ENCODE measurements at regions not wholly inside any gene's neighbourhood (a gene's known extent, or its start where the extent isn't known, plus 50 kb on each side); places are given as distances from the start of the nearest gene placed in this dataset.
"Not testable (repeated sequence)": the region's sequence is repeated elsewhere in the genome, so short reads cannot be mapped to it uniquely, and the experiment has no call there.

- Histone ChIP-seq H3K4me2 (no peak overlapping the region), H3K27ac (no peak overlapping the region), H3K4me1 (ENCODE audit: insufficient read depth) (no peaks in the 10 kb centered on the region), H3K9me3 (ENCODE audit: low read depth) (no peaks in the 10 kb centered on the region), H4K20me1 (ENCODE audit: insufficient read depth, poor library complexity, severe bottlenecking) (no peaks in the 10 kb centered on the region), H3K36me3 (replicated peaks; ENCODE audit: insufficient read depth, low read depth) (no peaks in the 10 kb centered on the region), H3K9me2 (replicated peaks; ENCODE audit: insufficient read depth) (no peaks in the 10 kb centered on the region), H2AFZ (no peak overlapping the region), H3K27me3 (no peaks in the 10 kb centered on the region), H3K79me2 (no peaks in the 10 kb centered on the region), H3K4me3 (no peak overlapping the region)
- DNase-seq (ENCODE audit: low spot score), result no peak
- 96% methylated on average over 1 of the region's 1 CpG for WGBS (ENCODE audit: low lambda C conversion rate, missing lambda C conversion rate)
- TF ChIP-seq EZH2phosphoT487 (IDR thresholded peaks at IDR 0.05; ENCODE audit: low read depth, severe bottlenecking, unreplicated experiment) (no peak), EZH2 (IDR thresholded peaks at IDR 0.05; ENCODE audit: borderline replicate concordance) (no peak), CTCF (IDR thresholded peaks at IDR 0.05; ENCODE audit: poor library complexity) (no peak)
These were observed 430.5 kb upstream of the PABPC4L start for GRCh38 chr4:134632056-134632455.

DNA sequence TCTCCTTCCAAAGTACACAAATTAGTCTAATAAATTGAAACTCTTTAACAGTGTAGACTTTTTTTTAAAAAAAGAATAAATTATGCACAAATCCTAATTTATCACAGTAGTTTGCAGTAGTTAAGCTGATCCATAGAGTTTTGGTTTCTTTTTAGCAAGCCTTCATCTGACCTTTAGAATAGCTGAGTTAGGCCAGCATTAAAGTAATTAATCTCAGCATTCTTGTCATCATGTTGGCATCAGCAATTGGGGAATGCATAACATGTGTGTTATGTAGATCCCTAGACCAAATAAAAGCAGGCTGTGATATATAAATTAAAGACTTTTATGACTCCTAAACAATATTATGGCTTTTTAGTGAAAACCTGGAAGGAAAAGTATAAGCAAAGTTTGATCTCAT, 426.5 kb upstream of the PABPC4L start:
- TF ChIP-seq EZH2 (IDR thresholded peaks at IDR 0.05; ENCODE audit: borderline replicate concordance), result no peak
- TF ChIP-seq EZH2phosphoT487 (IDR thresholded peaks at IDR 0.05; ENCODE audit: low read depth, severe bottlenecking, unreplicated experiment), result no peak
- no peak for TF ChIP-seq CTCF (IDR thresholded peaks at IDR 0.05; ENCODE audit: poor library complexity)
- Histone ChIP-seq H2AFZ (no peak overlapping the region), H3K4me1 (ENCODE audit: insufficient read depth) (no peaks in the 10 kb centered on the region), H3K27me3 (no peaks in the 10 kb centered on the region), H3K36me3 (replicated peaks; ENCODE audit: insufficient read depth, low read depth) (no peaks in the 10 kb centered on the region), H3K9me2 (replicated peaks; ENCODE audit: insufficient read depth) (no peaks in the 10 kb centered on the region), H3K27ac (no peak overlapping the region), H3K79me2 (no peaks in the 10 kb centered on the region), H3K4me3 (no peak overlapping the region), H4K20me1 (ENCODE audit: insufficient read depth, poor library complexity, severe bottlenecking) (no peaks in the 10 kb centered on the region), H3K9me3 (ENCODE audit: low read depth) (no peaks in the 10 kb centered on the region), H3K4me2 (no peak overlapping the region)
- no peak for DNase-seq (ENCODE audit: low spot score)

- Histone ChIP-seq H3K9me3 (ENCODE audit: low read depth) (no peaks in the 10 kb centered on the region), H3K4me2 (no peak overlapping the region), H4K20me1 (ENCODE audit: insufficient read depth, poor library complexity, severe bottlenecking) (no peaks in the 10 kb centered on the region), H3K36me3 (replicated peaks; ENCODE audit: insufficient read depth, low read depth) (no peaks in the 10 kb centered on the region), H3K79me2 (no peaks in the 10 kb centered on the region), H3K9me2 (replicated peaks; ENCODE audit: insufficient read depth) (no peaks in the 10 kb centered on the region), H2AFZ (no peak overlapping the region), H3K4me3 (no peak overlapping the region), H3K27me3 (no peaks in the 10 kb centered on the region), H3K27ac (peak overlapping the region; percentile 1), H3K4me1 (ENCODE audit: insufficient read depth) (peaks cover 3% of the 10 kb centered on the region)
- 93% methylated on average over 3 of the region's 3 CpGs for WGBS (ENCODE audit: low lambda C conversion rate, missing lambda C conversion rate)
- peak; percentile 9 for DNase-seq (ENCODE audit: low spot score)
- no peak for TF ChIP-seq EZH2phosphoT487 (IDR thresholded peaks at IDR 0.05; ENCODE audit: low read depth, severe bottlenecking, unreplicated experiment)
- TF ChIP-seq CTCF (IDR thresholded peaks at IDR 0.05; ENCODE audit: poor library complexity), result no peak
- TF ChIP-seq EZH2 (IDR thresholded peaks at IDR 0.05; ENCODE audit: borderline replicate concordance), result no peak
These were observed 425.8 kb upstream of the PABPC4L start for GRCh38 chr4:134627366-134627765.

- TF ChIP-seq EZH2 (IDR thresholded peaks at IDR 0.05; ENCODE audit: borderline replicate concordance) (no peak), CTCF (IDR thresholded peaks at IDR 0.05; ENCODE audit: poor library complexity) (no peak), EZH2phosphoT487 (IDR thresholded peaks at IDR 0.05; ENCODE audit: low read depth, severe bottlenecking, unreplicated experiment) (no peak)
- 25% methylated on average over 1 of the region's 1 CpG for WGBS (ENCODE audit: low lambda C conversion rate, missing lambda C conversion rate)
- no peak for DNase-seq (ENCODE audit: low spot score)
- Histone ChIP-seq H3K27ac (no peak overlapping the region), H3K4me3 (no peak overlapping the region), H3K27me3 (no peaks in the 10 kb centered on the region), H3K9me2 (replicated peaks; ENCODE audit: insufficient read depth) (no peaks in the 10 kb centered on the region), H4K20me1 (ENCODE audit: insufficient read depth, poor library complexity, severe bottlenecking) (no peaks in the 10 kb centered on the region), H3K36me3 (replicated peaks; ENCODE audit: insufficient read depth, low read depth) (no peaks in the 10 kb centered on the region), H3K79me2 (no peaks in the 10 kb centered on the region), H2AFZ (no peak overlapping the region), H3K4me1 (ENCODE audit: insufficient read depth) (peaks cover 5% of the 10 kb centered on the region), H3K4me2 (no peak overlapping the region), H3K9me3 (ENCODE audit: low read depth) (no peaks in the 10 kb centered on the region)
These were observed 422.8 kb upstream of the PABPC4L start for GRCh38 chr4:134624365-134624764.

DNA sequence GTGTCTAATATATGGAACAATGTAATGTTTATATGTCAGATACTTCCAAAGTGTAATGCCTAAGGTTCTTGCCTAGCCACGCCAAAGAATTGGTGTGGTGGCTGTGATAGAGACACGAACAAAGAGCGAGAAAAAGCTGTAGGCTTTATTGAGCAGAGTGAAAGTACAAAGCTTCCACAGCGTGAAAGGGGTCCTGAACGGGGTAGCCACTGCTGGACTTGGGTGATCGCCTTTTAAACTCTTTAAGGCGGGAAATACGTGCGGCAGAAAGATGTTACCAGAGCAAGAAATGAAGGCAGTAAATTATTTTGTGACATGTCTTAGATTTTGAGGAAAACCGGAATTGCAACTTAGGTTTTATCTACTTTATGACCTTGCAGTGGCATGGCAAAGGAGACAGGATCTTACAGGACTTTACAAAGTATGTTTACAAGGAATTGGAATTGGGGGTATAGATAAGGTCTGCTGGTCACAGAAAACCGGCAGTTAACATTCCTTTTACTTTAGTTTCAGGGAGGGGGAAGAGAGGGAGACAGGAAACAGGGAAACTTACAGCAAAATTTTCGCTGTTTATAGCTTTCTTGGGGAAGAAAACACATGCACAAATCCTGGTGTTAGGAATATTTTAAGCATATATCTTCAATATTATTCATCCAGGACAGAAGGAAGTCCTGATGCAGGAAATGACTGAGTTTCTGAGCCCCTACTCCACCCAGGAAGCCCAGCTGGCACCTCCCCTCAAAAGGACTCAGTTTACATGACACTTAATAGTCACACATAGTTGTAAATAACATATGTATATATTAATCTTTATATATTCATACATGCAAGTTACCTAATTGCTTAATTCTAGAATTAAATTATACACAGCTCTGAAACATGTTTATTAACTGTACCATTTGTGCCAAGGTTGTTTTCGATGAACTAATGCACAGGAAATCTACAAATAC, 421.3 kb upstream of the PABPC4L start:
- Histone ChIP-seq H3K27ac (peak overlapping the region; percentile 62), H3K4me2 (peak overlapping the region; percentile 64), H2AFZ (peak overlapping the region; percentile 48), H3K4me3 (peak overlapping the region; percentile 6)
- H3K36me3 ChIP-seq (replicated peaks; ENCODE audit: insufficient read depth, low read depth); H3K9me2 ChIP-seq (replicated peaks; ENCODE audit: insufficient read depth); H3K4me1 ChIP-seq (ENCODE audit: insufficient read depth); H3K9me3 ChIP-seq (ENCODE audit: low read depth); H3K79me2 ChIP-seq; H3K27me3 ChIP-seq; H4K20me1 ChIP-seq (ENCODE audit: insufficient read depth, poor library complexity, severe bottlenecking): not testable (repeated sequence)
- 29% methylated on average over 13 of the region's 13 CpGs for WGBS (ENCODE audit: low lambda C conversion rate, missing lambda C conversion rate)
- peak; percentile 17 for DNase-seq (ENCODE audit: low spot score)
